ENCODE measurements at regions not wholly inside any gene's neighbourhood (a gene's known extent, or its start where the extent isn't known, plus 50 kb on each side); places are given as distances from the start of the nearest gene placed in this dataset.

DNA sequence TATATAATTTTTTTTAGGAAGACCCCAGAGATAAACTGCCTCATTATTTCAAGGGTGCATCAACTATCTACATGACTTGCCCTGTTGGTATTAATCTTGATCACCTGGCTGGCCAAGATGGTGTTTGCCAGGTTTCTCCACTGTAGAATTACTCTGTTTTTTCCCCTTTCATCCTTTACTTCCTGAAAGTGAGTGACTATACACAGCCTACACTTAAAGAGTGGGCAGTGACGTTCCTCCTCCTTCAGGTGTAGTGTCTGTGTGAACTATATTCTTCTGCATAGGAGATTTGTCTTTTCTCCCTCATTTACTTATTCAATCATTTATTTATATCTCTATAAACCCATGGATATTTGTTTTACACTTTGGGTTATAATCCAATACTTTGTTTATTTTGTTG is 246.7 kb downstream of the IRF8 start:
- no peak for DNase-seq (ENCODE audit: low read depth, low spot score)
- Histone ChIP-seq H3K9ac (ENCODE audit: control insufficient read depth, insufficient read depth, low read length) (no peak overlapping the region), H3K4me1 (ENCODE audit: control insufficient read depth, insufficient read depth, low read length) (no peaks in the 10 kb centered on the region), H3K4me3 (no peak overlapping the region), H3K79me2 (ENCODE audit: control insufficient read depth, insufficient read depth, low read length) (no peaks in the 10 kb centered on the region), H3K27me3 (replicated peaks in 1 of 2; ENCODE audit: control insufficient read depth in 2 of 2, insufficient read depth in 2 of 2, low read length in 1 of 2) (no peaks in the 10 kb centered on the region; a peak in 1 of 4 replicates), H3K9me3 (replicated peaks; ENCODE audit: control insufficient read depth, insufficient read depth, low read length) (no peaks in the 10 kb centered on the region; the same call in 2 of the 3 replicates), H4K20me1 (ENCODE audit: control insufficient read depth, insufficient read depth) (no peaks in the 10 kb centered on the region), H2AFZ (ENCODE audit: control insufficient read depth, low read depth, low read length) (no peak overlapping the region), H3K4me2 (ENCODE audit: control insufficient read depth, insufficient read depth) (no peak overlapping the region), H3K36me3 (ENCODE audit: control insufficient read depth in 2 of 2, insufficient read depth in 2 of 2, low read length in 1 of 2) (no peaks in the 10 kb centered on the region), H3K27ac (ENCODE audit: control insufficient read depth, insufficient read depth) (no peak overlapping the region)
- BruUV-seq (replicated peaks): no TSS peak
- in situ Hi-C loops (cut with MboI): no loop called here
- 0% methylated on average over 1 of the region's 1 CpG for WGBS (ENCODE audit: insufficient coverage, insufficient replicate concordance, low lambda C conversion rate, missing lambda C conversion rate)
- CTCF ChIA-PET: interaction anchor here (0.6 kb wide), 1 partner anchor 1635 kb away, joined by 3 read pairs; no protein-coding TSS in a partner anchor
- intact Hi-C loops (cut with micrococcal nuclease; ENCODE audit: unreplicated experiment): no loop called here
- SMC1A ChIA-PET (ENCODE audit: uncharacterized antibody, unreplicated experiment): interaction anchor here (1.3 kb wide), 1 partner anchor 12 kb away, joined by 3 read pairs; no protein-coding TSS in a partner anchor
- POLR2A ChIA-PET: no interaction called here
- no peak for FAIRE-seq
- TF ChIP-seq NR2C1 (IDR thresholded peaks at IDR 0.05) (no peak), BMI1 (IDR thresholded peaks at IDR 0.05; ENCODE audit: borderline replicate concordance) (no peak), ASH2L (IDR thresholded peaks at IDR 0.05; ENCODE audit: borderline replicate concordance, low read depth) (no peak), NFXL1 (IDR thresholded peaks at IDR 0.05; ENCODE audit: borderline replicate concordance) (no peak), CEBPB (IDR thresholded peaks at IDR 0.05; ENCODE audit: borderline replicate concordance in 1 of 2, low read depth in 2 of 2, low read length in 2 of 2) (no peak), ZNF622 (IDR thresholded peaks at IDR 0.05) (no peak), GABPA (IDR thresholded peaks at IDR 0.05; ENCODE audit: low read depth) (no peak), STAT1 (conservative IDR thresholded peaks at IDR 0.05) (no peak), BRCA1 (IDR thresholded peaks at IDR 0.05; ENCODE audit: low read depth, low read length) (no peak), YY1 (IDR thresholded peaks at IDR 0.05; ENCODE audit: low read depth, low read length) (no peak), CBFB (IDR thresholded peaks at IDR 0.05; ENCODE audit: low read depth) (no peak), SRF (IDR thresholded peaks at IDR 0.05; ENCODE audit: low read depth in 2 of 2, low read length in 2 of 2) (no peak), RAD21 (IDR thresholded peaks at IDR 0.05; ENCODE audit: insufficient read depth, low read depth, low read length) (no peak), POLR2AphosphoS2 (IDR thresholded peaks at IDR 0.05; ENCODE audit: low read depth, low read length) (no peak)
- TF ChIP-seq, protein P1, sequence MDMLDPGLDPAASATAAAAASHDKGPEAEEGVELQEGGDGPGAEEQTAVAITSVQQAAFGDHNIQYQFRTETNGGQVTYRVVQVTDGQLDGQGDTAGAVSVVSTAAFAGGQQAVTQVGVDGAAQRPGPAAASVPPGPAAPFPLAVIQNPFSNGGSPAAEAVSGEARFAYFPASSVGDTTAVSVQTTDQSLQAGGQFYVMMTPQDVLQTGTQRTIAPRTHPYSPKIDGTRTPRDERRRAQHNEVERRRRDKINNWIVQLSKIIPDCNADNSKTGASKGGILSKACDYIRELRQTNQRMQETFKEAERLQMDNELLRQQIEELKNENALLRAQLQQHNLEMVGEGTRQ (IDR thresholded peaks at IDR 0.05; ENCODE audit: borderline replicate concordance, low read depth, low read length): no peak
- TF ChIP-seq, protein P2, sequence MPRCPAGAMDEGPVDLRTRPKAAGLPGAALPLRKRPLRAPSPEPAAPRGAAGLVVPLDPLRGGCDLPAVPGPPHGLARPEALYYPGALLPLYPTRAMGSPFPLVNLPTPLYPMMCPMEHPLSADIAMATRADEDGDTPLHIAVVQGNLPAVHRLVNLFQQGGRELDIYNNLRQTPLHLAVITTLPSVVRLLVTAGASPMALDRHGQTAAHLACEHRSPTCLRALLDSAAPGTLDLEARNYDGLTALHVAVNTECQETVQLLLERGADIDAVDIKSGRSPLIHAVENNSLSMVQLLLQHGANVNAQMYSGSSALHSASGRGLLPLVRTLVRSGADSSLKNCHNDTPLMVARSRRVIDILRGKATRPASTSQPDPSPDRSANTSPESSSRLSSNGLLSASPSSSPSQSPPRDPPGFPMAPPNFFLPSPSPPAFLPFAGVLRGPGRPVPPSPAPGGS (IDR thresholded peaks at IDR 0.05; ENCODE audit: borderline replicate concordance, insufficient read depth, low read depth, low read length, poor library complexity, severe bottlenecking): no peak
- TF ChIP-seq, protein P3, sequence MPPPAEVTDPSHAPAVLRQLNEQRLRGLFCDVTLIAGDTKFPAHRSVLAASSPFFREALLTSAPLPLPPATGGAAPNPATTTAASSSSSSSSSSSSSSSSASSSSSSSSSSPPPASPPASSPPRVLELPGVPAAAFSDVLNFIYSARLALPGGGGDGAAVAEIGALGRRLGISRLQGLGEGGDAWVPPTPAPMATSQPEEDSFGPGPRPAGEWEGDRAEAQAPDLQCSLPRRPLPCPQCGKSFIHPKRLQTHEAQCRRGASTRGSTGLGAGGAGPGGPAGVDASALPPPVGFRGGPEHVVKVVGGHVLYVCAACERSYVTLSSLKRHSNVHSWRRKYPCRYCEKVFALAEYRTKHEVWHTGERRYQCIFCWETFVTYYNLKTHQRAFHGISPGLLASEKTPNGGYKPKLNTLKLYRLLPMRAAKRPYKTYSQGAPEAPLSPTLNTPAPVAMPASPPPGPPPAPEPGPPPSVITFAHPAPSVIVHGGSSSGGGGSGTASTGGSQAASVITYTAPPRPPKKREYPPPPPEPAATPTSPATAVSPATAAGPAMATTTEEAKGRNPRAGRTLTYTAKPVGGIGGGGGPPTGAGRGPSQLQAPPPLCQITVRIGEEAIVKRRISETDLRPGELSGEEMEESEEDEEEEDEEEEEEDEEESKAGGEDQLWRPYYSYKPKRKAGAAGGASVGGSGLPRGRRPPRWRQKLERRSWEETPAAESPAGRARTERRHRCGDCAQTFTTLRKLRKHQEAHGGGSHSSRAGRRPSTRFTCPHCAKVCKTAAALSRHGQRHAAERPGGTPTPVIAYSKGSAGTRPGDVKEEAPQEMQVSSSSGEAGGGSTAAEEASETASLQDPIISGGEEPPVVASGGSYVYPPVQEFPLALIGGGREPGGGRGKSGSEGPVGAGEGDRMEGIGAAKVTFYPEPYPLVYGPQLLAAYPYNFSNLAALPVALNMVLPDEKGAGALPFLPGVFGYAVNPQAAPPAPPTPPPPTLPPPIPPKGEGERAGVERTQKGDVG (CRISPR knock-in tag; IDR thresholded peaks at IDR 0.05): no peak
- RAD21 ChIA-PET (ENCODE audit: unreplicated experiment): interaction anchor here (0.9 kb wide), 1 partner anchor 9 kb away, joined by 3 read pairs; no protein-coding TSS in a partner anchor
- no peak for ATAC-seq

All from GM12878 (cell line).